Posterior cingulate gyrus (tissue), 11 donors: ENCODE measurements at regions not wholly inside any gene's neighbourhood (a gene's known extent, or its start where the extent isn't known, plus 50 kb on each side); places are given as distances from the start of the nearest gene placed in this dataset.
"Not testable (repeated sequence)": the region's sequence is repeated elsewhere in the genome, so short reads cannot be mapped to it uniquely, and the experiment has no call there.

Source experiments
- DNase-seq, 10 donors: peaks; one replicate each; pipeline versions ENCODE4 v3.0.0 to v3.0.0-alpha.2; 2020 to 2021; ENCODE audit warnings: mixed read lengths in 3 of 10
- intact Hi-C: fragments of 100-400 bp; cut with DNase I; formaldehyde crosslinking; loops from one replicate; pipeline ENCODE4 v1.15.1; 2023

DNA sequence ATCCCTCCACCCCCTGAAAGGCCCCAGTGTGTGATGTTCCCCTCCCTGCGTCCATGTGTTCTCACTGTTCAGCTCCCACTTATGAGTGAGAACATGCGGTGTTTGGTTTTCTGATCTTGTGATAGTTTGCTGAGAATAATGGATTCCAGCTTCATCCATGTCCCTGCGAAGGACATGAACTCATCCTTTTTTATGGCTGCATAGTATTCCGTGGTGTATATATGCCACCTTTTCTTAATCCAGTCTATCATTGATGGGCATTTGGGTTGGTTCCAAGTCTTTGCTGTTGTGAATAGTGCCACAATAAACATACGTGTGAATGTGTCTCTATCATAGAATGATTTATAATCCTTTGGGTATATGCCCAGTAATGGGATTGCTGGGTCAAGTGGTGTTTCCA, 55.8 kb upstream of the IRX2 start:
- DNase-seq, intact Hi-C loops: not testable (repeated sequence)

GRCh38 chr5:2806176-2806575, 54.7 kb upstream of the IRX2 start:
- DNase-seq: no peak
- intact Hi-C loops: no loop called here

DNA sequence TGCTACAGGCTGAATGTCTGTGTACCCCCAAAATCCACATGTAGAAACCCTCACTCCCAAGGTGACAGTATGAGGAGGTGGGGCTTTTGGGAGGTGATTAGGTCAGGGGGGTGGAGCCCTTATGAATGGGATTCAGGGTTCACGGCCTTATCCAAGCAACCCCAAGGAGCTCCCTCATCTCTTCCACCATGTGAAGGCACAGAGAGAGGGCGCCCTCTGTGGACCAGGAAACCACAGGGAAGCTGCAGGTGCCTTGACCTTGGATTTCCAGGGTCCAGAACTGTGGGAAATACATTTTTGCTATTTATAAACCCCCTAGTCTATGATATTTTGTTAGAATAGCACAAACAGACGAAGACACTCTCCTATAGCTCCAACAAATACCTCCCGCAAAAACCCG, 53.6 kb upstream of the IRX2 start:
- intact Hi-C loops: no loop called here
- DNase-seq: no peak

DNA sequence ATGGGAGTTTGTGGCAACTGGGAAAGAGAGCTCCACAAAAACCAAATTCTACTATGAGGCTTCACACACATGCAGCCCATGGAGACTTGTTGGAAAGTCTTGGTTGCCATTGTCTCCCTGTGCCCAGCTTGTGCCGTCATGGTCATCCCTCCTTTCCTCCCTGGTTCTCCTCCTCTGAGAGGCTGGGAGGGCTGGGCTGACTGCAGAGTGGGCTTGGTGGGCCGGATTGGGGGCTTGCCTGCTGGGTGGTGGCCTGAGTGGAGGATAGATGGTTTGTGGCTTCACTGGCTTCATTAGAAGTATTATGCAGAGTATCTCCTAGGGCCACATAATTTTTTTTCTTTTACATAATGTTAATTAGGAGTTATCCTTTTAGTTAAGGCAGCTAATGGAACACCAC, 52.3 kb upstream of the IRX2 start:
- peak in 1 of 10 donors; percentile 54 for DNase-seq
- intact Hi-C loops: no loop called here

GRCh38 chr5:2802693-2803365, 51.4 kb upstream of the IRX2 start:
- intact Hi-C loops: no loop called here
- no peak for DNase-seq

GRCh38 chr5:2801577-2802525, 50.4 kb upstream of the IRX2 start:
- intact Hi-C loops: no loop called here

More at GRCh38 chr5:2801577-2802525, 50.4 kb upstream of the IRX2 start:
- DNase-seq: no peak
